Hematopoietic multipotent progenitor cell treated with erythropoietin and hydrocortisone succinate and interleukin-3 and kit ligand, for 15 days (in vitro differentiated cells): ENCODE measurements at regions not wholly inside any gene's neighbourhood (a gene's known extent, or its start where the extent isn't known, plus 50 kb on each side); places are given as distances from the start of the nearest gene placed in this dataset.

Experiments used
- DNase-seq: peaks from one replicate; pipeline ENCODE4 v3.0.0-alpha.2; 2015; ENCODE audit warnings: low spot score

DNA sequence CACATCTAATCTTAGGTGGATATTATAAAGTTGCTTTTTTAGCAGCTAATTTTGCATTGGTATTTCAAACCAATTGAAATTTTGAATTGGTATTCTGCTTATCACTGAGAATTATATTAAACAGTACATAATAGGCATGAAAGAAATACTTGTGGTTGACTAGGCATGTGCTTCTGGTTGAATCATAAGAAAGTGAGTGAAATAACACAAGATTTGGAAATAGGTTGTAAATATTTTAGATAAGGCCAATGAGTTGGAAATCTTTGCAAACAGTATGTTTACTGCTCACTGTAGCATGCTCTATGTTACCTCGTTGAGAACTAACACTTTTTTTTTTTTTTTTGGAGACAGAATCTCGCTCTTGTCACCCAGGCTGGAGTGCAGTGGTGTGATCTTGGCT lies 66.8 kb upstream of the RFC3 start:
- no peak for DNase-seq

GRCh38 chr13:33752094-33752493 lies 65.9 kb upstream of the RFC3 start:
- no peak for DNase-seq

DNA sequence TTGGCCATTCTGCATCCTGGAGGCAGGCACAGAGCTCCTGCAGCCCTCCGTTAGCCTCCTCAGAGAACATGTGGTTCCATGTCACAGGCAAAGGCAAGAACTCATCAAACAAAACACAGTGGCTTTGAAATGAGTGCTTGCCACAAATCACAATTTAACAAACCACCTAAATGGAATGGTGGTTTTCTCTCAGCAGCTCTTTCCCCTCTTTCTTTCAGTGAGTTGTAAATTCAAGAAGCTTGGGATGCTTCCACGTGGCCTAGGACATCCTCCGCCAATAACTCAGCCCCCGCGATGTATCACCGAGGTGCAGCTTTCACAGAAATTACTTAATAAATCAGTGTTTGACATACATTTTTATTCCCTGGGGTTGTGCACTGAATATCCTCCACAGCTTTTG lies 65.4 kb upstream of the RFC3 start:
- no peak for DNase-seq

- no peak for DNase-seq
These were observed 61.0 kb upstream of the RFC3 start for GRCh38 chr13:33756929-33757328.

GRCh38 chr13:33757713-33758112 lies 60.2 kb upstream of the RFC3 start:
- DNase-seq: no peak

GRCh38 chr13:33758113-33758512 lies 59.8 kb upstream of the RFC3 start:
- no peak for DNase-seq

- no peak for DNase-seq
These were observed 56.2 kb upstream of the RFC3 start for GRCh38 chr13:33761740-33762139.

- no peak for DNase-seq
These were observed 54.9 kb upstream of the RFC3 start for GRCh38 chr13:33763021-33763420.

DNA sequence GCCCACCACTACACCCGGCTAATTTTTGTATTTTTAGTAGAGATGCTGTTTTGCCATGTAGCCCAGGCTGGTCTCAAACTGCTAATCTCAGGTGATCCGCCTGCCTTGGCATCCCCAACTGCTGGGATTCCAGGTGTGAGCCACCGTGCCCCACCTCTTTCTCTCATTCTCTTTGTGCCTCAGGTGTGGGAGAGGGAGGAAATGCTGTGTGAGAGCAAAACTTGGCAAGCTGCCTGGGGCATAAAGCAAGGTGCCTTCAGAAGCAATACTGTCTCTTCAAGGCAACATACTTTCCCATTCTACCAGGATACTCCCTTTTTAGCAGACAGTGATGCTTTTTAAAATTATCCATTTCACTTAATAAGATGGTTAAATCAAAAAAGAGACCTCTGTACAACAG lies 53.2 kb upstream of the RFC3 start:
- DNase-seq: no peak

GRCh38 chr13:33766329-33767123 lies 51.4 kb upstream of the RFC3 start:
- DNase-seq: no peak

DNA sequence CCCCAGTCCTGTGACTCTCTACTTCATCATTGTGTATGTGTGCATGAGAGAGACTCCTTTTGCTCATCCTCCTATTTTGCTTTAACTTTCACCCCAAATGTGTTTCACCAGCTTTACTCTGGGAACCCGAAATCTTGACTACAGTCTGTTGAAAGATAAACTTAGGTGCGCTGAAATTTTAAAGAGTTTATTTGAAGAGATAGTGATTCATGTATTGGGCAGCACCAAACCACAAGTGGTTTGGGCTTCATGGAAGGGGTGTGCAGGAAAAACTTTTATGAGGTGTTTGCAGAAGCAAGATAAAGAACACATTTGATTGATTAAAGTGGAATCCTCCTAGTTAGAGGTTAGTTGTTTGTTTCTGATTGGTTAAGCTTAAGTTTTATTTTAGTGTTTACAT lies 50.8 kb upstream of the RFC3 start:
- no peak for DNase-seq
